Stimulated activated CD4-positive, alpha-beta T cell treated with anti-CD3 and anti-CD28 coated beads, Interleukin-2, amount 100 ng/mL, for 48 hours (primary cell): ENCODE measurements at regions not wholly inside any gene's neighbourhood (a gene's known extent, or its start where the extent isn't known, plus 50 kb on each side); places are given as distances from the start of the nearest gene placed in this dataset.

Source experiments
- DNase-seq, 2 donors: peaks; one replicate each; pipeline ENCODE4 v3.0.0-alpha.2; 2020

- no peak for DNase-seq
Observed at GRCh38 chr2:237250599-237250998, 163.4 kb downstream of the COL6A3 start.

- no peak for DNase-seq
Observed at GRCh38 chr2:237251986-237252385, 162.0 kb downstream of the COL6A3 start.

DNA sequence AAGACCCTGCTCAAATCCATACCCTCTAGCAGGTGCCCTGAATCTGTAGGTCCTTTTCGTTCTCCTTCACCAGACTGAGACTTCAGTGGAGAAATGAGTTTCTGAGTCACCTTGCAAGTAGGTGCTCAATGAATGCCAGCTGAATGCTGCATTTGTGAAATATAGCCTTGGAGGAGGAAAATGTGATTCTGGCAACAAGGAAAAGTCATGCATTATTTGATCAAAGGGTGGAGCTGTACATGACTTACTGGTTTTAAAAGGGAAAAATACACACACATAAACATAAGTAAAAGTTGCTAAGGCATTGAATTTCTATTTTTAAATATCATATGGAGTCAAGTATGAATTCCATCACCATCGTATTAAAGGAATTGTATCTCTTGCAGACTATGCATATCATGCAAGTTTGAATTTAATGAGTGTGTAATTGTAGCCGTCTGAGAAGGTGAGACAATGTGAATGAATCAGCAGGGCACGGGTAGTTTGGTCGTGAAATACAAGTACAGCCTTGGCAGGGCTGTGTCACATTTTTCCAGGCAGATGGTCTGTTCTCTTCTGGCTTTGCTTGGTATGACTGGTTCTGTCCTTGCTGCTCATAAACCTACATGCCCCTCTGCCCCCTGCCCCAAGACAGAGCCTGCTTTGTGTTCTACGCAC is 160.8 kb downstream of the COL6A3 start:
- DNase-seq, result no peak

DNA sequence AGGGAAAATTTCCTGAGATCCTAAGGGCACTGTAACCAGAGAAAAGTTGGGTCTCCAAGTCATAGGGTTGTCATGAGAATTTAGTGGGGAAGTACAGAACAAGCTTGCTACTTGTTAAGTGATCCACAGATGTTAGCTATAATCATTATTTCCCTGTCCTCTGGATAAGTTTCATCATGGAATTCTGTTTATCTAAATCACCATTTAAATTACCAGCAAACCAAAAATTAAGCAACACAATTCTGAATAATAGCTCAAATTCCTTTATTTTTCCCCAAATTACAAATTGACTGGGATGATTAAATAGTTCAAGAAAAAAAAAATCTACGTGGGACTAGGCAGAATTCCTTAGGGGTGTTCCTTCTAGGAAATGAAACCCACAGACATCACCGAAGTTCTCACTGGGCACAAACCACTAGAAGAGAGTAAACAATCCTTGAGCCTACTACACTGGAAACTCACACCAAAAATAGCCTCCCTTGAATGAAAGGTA is 159.5 kb downstream of the COL6A3 start:
- no peak for DNase-seq

GRCh38 chr2:237254911-237255578 is 158.9 kb downstream of the COL6A3 start:
- no peak for DNase-seq

GRCh38 chr2:237256887-237257286 is 157.1 kb downstream of the COL6A3 start:
- no peak for DNase-seq

DNA sequence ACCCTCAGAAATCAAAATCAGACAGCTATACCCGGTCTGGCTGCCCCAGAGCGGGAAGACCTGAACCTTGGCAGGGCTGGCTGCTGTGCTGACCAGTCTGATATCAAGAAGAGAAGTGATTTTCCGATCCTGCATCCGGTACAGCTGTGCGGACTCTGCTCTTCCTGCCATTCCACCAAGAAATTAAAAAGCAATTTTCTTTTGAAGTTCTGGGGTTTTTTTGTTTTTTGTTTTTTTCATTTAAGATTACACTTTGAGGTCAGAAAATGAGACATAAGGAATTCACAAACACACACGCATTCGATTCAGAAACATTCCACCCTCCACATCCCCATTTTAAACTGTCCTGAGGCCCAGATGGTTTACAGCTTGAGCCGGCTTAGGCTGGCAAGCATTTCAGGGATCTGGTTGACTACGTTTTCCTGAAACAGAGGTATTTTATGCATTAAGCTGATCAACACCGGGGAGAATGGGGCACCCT is 156.5 kb downstream of the COL6A3 start:
- no peak for DNase-seq

DNA sequence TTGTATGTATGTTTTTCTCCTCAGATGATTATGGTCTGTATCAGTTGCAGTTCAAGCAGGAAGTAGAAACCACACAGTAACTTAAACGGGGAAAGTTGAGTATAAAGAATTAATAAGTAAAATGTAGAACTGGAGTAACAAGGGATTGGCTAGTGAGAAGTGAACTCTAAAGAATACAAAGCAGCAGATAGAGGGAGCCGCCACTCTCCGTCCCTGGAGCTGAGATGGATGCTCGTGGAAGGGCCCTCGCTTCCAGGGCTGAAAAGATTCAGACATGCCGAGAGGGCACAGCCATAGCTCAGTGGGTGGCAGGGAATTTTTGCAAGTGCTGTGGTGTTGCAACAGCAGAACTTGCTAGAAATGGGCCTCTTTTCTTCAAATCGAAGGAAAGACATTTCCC is 155.8 kb downstream of the COL6A3 start:
- no peak for DNase-seq

DNA sequence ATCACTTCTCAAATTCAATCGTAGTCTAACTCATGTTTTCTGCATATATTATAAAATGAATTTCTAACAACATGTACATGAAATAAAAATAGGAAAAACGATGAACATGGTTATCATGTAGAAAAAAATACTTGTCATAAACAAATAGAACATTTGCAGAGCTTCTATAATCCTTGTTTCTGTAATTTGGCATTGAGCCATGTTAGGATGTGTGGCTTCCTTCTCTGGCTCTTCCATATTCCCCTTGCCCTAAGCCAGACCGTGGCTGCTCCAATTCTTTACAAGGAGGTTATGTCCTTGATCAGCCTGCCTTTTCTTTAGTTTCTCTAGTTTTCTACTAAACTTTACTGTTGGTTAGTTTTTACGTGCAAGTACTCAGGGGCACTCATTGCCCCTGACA is 155.3 kb downstream of the COL6A3 start:
- DNase-seq, result no peak

DNA sequence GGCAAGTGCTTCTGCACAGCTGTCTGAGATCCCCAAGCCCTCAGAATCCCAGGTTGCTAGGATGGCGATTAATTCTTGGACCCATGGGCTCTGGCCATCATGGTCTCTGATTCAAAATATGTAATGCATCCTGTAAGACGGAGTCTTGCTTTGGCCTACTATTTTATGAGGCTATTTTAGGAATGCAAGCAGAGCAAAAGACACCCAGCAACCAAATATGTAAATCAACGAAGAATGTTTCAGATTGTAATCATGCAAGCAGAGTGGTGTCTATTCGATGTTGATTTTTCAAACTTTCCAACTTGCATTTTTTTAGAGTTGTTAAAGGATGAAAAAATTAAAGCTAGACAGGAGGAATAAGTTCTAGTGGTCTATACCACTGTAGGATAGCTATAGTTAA is 154.8 kb downstream of the COL6A3 start:
- no peak for DNase-seq

DNA sequence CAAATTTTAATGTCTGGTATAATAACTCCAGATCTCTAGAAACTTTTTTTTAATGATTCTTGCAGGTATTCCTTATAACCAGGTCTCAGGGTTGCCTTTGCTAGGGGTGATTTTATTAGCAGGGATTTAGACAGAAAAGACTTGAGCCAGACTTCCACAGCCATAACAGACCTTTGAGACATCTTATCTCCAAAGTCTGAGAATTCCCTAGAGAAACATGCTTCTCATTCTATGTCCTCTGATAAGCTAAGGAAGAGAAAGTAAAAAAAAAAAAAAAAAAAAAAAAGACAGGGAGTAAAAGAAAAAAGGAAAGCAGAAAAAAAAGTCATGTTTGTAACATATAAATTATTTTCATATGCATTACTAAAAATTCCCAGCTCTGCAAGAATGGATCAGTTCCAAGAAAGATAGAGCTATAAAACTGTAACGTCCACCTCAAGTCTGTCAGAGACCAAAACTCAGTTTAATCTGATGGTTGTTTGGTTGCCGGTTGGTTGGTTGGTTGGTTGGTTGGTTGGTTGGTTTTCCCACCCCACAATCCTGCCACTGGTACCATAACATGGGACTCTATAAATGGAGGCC is 153.8 kb downstream of the COL6A3 start:
- DNase-seq, result no peak

DNA sequence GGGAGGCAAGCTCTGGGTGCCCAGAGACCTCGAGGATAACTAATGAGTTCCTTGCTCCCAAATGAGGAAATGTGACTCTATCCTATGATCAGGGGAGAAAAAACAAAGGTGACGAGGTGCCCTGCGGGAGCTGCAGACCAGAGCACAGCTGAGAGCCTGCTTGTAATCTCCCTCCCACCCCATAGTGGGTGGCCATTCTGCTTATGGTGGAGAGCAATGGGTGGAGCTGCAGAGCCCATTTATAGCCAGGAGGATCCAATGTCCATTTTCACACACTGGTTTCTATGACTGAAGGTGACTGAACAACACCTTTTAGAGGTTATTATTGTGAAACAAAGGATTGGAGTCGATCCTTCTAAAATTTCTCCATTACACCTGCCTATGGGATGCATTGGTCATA is 153.3 kb downstream of the COL6A3 start:
- no peak for DNase-seq

GRCh38 chr2:237261327-237261726 is 152.6 kb downstream of the COL6A3 start:
- DNase-seq, result no peak

GRCh38 chr2:237262838-237263771 is 150.9 kb downstream of the COL6A3 start:
- no peak for DNase-seq

GRCh38 chr2:237264480-237265219 is 149.3 kb downstream of the COL6A3 start:
- DNase-seq, result no peak

- DNase-seq, result no peak
Observed at GRCh38 chr2:237268004-237268708, 145.8 kb downstream of the COL6A3 start.

- DNase-seq, result no peak
Observed at GRCh38 chr2:237269138-237269875, 144.7 kb downstream of the COL6A3 start.

DNA sequence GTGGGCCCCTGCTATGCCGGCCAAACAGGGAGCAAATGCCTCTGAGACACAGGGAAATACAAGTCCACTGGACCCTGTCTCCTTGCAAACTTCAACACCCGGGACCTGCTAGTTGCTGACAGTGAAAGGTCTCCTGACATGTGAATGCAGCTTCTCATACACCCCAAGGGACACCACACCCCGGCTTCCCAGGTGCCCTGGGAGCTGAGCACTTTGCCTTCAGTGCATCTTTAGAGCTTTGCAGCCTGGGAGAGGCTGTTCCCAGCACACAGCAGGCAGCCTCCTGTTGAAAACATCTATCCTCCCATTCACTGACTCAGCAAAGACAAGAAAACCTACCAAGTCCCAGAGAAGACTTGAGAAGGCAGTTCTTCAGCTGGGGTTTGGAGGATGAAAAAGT is 143.4 kb downstream of the COL6A3 start:
- DNase-seq, result no peak

- no peak for DNase-seq
Observed at GRCh38 chr2:237271698-237272652, 142.0 kb downstream of the COL6A3 start.
